H9 (cell line): ENCODE measurements at regions not wholly inside any gene's neighbourhood (a gene's known extent, or its start where the extent isn't known, plus 50 kb on each side); places are given as distances from the start of the nearest gene placed in this dataset.

Experiments
- DNase-seq: peaks from one replicate; pipeline ENCODE4 v3.0.0-alpha.2; 2017
- H2AFZ ChIP-seq: one replicate; pipeline ENCODE4 v1.6.1; 2013; ENCODE audit warnings: mild to moderate bottlenecking, low read length, control low read depth, moderate library complexity
- H2AK5ac ChIP-seq: 2 replicates; pipeline ENCODE4 v1.6.1; 2013; ENCODE audit warnings: low read length, control low read depth, mixed read lengths; ENCODE audit not compliant: insufficient read length
- H2BK120ac ChIP-seq: one replicate; pipeline ENCODE4 v1.6.1; 2013; ENCODE audit warnings: low read depth, mild to moderate bottlenecking, low read length, control low read depth, inconsistent platforms; ENCODE audit not compliant: poor library complexity, severe bottlenecking
- H2BK12ac ChIP-seq: 2 replicates; pipeline ENCODE4 v1.6.1; 2013; ENCODE audit warnings: low read length, control low read depth, mixed read lengths, low read depth; ENCODE audit not compliant: insufficient read length
- H2BK15ac ChIP-seq: 2 replicates; pipeline ENCODE4 v1.6.1; 2013; ENCODE audit warnings: low read depth, low read length, control low read depth
- H2BK20ac ChIP-seq: one replicate; pipeline ENCODE4 v1.6.1; 2013; ENCODE audit warnings: low read depth, mild to moderate bottlenecking, low read length, control low read depth, inconsistent platforms; ENCODE audit not compliant: poor library complexity, severe bottlenecking
- H2BK5ac ChIP-seq: 2 replicates; pipeline ENCODE4 v1.6.1; 2013; ENCODE audit warnings: low read length, control low read depth, mixed read lengths; ENCODE audit not compliant: insufficient read length
- H3K14ac ChIP-seq: 2 replicates; pipeline ENCODE4 v1.6.1; 2013; ENCODE audit warnings: low read length, control low read depth; ENCODE audit not compliant: insufficient read depth
- H3K18ac ChIP-seq: 2 replicates; pipeline ENCODE4 v1.6.1; 2013; ENCODE audit warnings: low read depth, mild to moderate bottlenecking, mixed read lengths, low read length, control low read depth; ENCODE audit not compliant: insufficient read length
- H3K23ac ChIP-seq: 2 replicates; pipeline ENCODE4 v1.6.1; 2013; ENCODE audit warnings: low read length, control low read depth, mixed read lengths, low read depth; ENCODE audit not compliant: insufficient read length
- H3K23me2 ChIP-seq: 2 replicates; pipeline ENCODE4 v1.6.1; 2013; ENCODE audit warnings: low read depth, mild to moderate bottlenecking, mixed read lengths, low read length, control low read depth; ENCODE audit not compliant: insufficient read length, poor library complexity, severe bottlenecking
- H3K27ac ChIP-seq: 2 replicates; pipeline ENCODE4 v1.5.1; 2013; ENCODE audit warnings: low read length, control low read depth, mixed read lengths, low read depth; ENCODE audit not compliant: insufficient read length
- H3K27me3 ChIP-seq: 2 replicates; pipeline ENCODE4 v1.6.1; 2013; ENCODE audit warnings: low read length, control low read depth, inconsistent platforms; ENCODE audit not compliant: insufficient read depth
- H3K4ac ChIP-seq: 2 replicates; pipeline ENCODE4 v1.6.1; 2013; ENCODE audit warnings: low read depth, mild to moderate bottlenecking, control low read depth, inconsistent platforms, low read length, moderate library complexity
- H3K4me1 ChIP-seq: 2 replicates; pipeline ENCODE4 v1.6.1; 2013; ENCODE audit warnings: low read length, control low read depth, inconsistent platforms; ENCODE audit not compliant: insufficient read depth
- H3K4me2 ChIP-seq: 2 replicates; pipeline ENCODE4 v1.6.1; 2013; ENCODE audit warnings: low read length, control low read depth, mixed read lengths; ENCODE audit not compliant: insufficient read length, insufficient read depth
- H3K56ac ChIP-seq: 2 replicates; pipeline ENCODE4 v1.6.1; 2013; ENCODE audit warnings: low read depth, mild to moderate bottlenecking, mixed read lengths, low read length, control low read depth; ENCODE audit not compliant: insufficient read length
- H3K79me1 ChIP-seq: 2 replicates; pipeline ENCODE4 v1.6.1; 2013; ENCODE audit warnings: low read depth, mild to moderate bottlenecking, moderate library complexity, low read length, control low read depth, inconsistent platforms; ENCODE audit not compliant: insufficient read depth, poor library complexity, severe bottlenecking
- H3K79me2 ChIP-seq: 2 replicates; pipeline ENCODE4 v1.6.1; 2013; ENCODE audit warnings: low read length, control low read depth, inconsistent platforms; ENCODE audit not compliant: insufficient read depth
- H3K9ac ChIP-seq: 2 replicates; pipeline ENCODE4 v1.6.1; 2013; ENCODE audit warnings: low read length, control low read depth, mixed read lengths; ENCODE audit not compliant: insufficient read length; ENCODE audit errors: extremely low read depth
- H3K9me3 ChIP-seq: one replicate; pipeline ENCODE4 v1.6.1; 2013; ENCODE audit warnings: low read depth, low read length, inconsistent platforms; ENCODE audit not compliant: control insufficient read depth
- H3T11ph ChIP-seq: one replicate; pipeline ENCODE4 v1.6.1; 2013; ENCODE audit warnings: mild to moderate bottlenecking, low read length, control low read depth, inconsistent platforms
- H4K20me1 ChIP-seq: one replicate; pipeline ENCODE4 v1.6.1; 2013; ENCODE audit not compliant: control insufficient read depth, insufficient read length, insufficient read depth
- H4K5ac ChIP-seq: 2 replicates; pipeline ENCODE4 v1.6.1; 2013; ENCODE audit warnings: low read depth, mild to moderate bottlenecking, mixed read lengths, low read length, control low read depth; ENCODE audit not compliant: insufficient read length
- H4K8ac ChIP-seq: replicated peaks from 2 replicates; pipeline ENCODE4 v1.6.1; 2013; ENCODE audit warnings: low read length, control low read depth, mixed read lengths, low read depth; ENCODE audit not compliant: insufficient read length
- H4K91ac ChIP-seq: 2 replicates; pipeline ENCODE4 v1.6.1; 2013; ENCODE audit warnings: low read depth, mild to moderate bottlenecking, moderate library complexity, mixed read lengths, low read length, control low read depth; ENCODE audit not compliant: insufficient read length
- H3K27ac Mint-ChIP-seq, 3 experiments: 2 replicates in 2 of 3; 3 replicates in 1 of 3; pipeline ENCODE4 v1.8.0; 2020 to 2021; ENCODE audit warnings: mixed read lengths in 3 of 3, mild to moderate bottlenecking in 1 of 3, moderate library complexity in 1 of 3
- H3K27me3 Mint-ChIP-seq: 2 replicates; pipeline ENCODE4 v1.8.0; 2021; ENCODE audit warnings: low read depth, mild to moderate bottlenecking, moderate library complexity, mixed read lengths
- H3K36me3 Mint-ChIP-seq, 3 experiments: 2 replicates in 2 of 3; 3 replicates in 1 of 3; pipeline ENCODE4 v1.8.0; 2020 to 2021; ENCODE audit warnings: low read depth in 3 of 3, mixed read lengths in 3 of 3; ENCODE audit not compliant: insufficient read depth in 1 of 3
- H3K4me1 Mint-ChIP-seq, 2 experiments: 2 replicates each; pipeline ENCODE4 v1.8.0; 2020; ENCODE audit warnings: mixed read lengths in 2 of 2
- H3K4me3 Mint-ChIP-seq, 2 experiments: 2 replicates in 1 of 2; 3 replicates in 1 of 2; pipeline ENCODE4 v1.8.0; 2020 to 2021; ENCODE audit warnings: mild to moderate bottlenecking in 2 of 2, mixed read lengths in 2 of 2, moderate library complexity in 1 of 2
- H3K9me3 Mint-ChIP-seq, 2 experiments: 2 replicates in 1 of 2; 3 replicates in 1 of 2; pipeline ENCODE4 v1.8.0; 2020; ENCODE audit warnings: mild to moderate bottlenecking in 2 of 2, mixed read lengths in 2 of 2, moderate library complexity in 1 of 2
- WGBS: extraction: QIAGEN DNeasy Blood & Tissue Kit; methylation state at CpG from one replicate; pipeline ENCODE4 v1.1.7; 2013; ENCODE audit warnings: missing lambda C conversion rate, low lambda C conversion rate, mixed read lengths; ENCODE audit not compliant: insufficient read length; ENCODE audit errors: extremely low coverage; 5-methylcytosine and 5-hydroxymethylcytosine counted together
- TF ChIP-seq, protein P1 (sequence below): fragments of 200-600 bp; sonication (generic); conservative IDR thresholded peaks from 3 replicates; pipeline ENCODE4 v1.8.0; 2021; ENCODE audit warnings: antibody characterized with exemption, mild to moderate bottlenecking

- H2BK5ac ChIP-seq = no peak overlapping the region
- H3K4me1 ChIP-seq = peaks cover 4% of the 10 kb centered on the region
- Mint-ChIP-seq H3K4me3 (no peak overlapping the region), H3K27ac (no peak overlapping the region), H3K4me1 (peaks cover 13 to 20% of the 10 kb centered on the region in 2 experiments), H3K27me3 (no peaks in the 10 kb centered on the region; the same call in 1 of the 2 replicates), H3K9me3 (peaks cover 12 to 14% of the 10 kb centered on the region in 2 experiments), H3K36me3 (peaks cover 5 to 12% (median 8%) of the 10 kb centered on the region in 3 experiments)
- H3K23me2 ChIP-seq = no peaks in the 10 kb centered on the region
- H2BK15ac ChIP-seq = no peak overlapping the region
- H3K18ac ChIP-seq = no peak overlapping the region
- H3K9ac ChIP-seq = no peak overlapping the region
- H3K4me2 ChIP-seq = no peak overlapping the region
- no peak overlapping the region for H2BK20ac ChIP-seq
- H2BK120ac ChIP-seq = no peak overlapping the region
- no peak overlapping the region for H2BK12ac ChIP-seq
- no peaks in the 10 kb centered on the region for H3K79me2 ChIP-seq
- H3K27me3 ChIP-seq = no peaks in the 10 kb centered on the region
- H4K91ac ChIP-seq = no peak overlapping the region
- H3K14ac ChIP-seq = no peak overlapping the region
- DNase-seq = no peak
- H3K79me1 ChIP-seq = no peaks in the 10 kb centered on the region
- WGBS = no CpG with 5 or more reads among the region's 6 CpGs
- H3K23ac ChIP-seq = no peak overlapping the region
- no peak overlapping the region for H4K8ac ChIP-seq
- no peak overlapping the region for H3K56ac ChIP-seq
- no peak overlapping the region for H4K5ac ChIP-seq
- no peak overlapping the region for H3K4ac ChIP-seq
- H2AFZ ChIP-seq = no peak overlapping the region
- no peak overlapping the region for H3K27ac ChIP-seq
- TF ChIP-seq, protein P1, sequence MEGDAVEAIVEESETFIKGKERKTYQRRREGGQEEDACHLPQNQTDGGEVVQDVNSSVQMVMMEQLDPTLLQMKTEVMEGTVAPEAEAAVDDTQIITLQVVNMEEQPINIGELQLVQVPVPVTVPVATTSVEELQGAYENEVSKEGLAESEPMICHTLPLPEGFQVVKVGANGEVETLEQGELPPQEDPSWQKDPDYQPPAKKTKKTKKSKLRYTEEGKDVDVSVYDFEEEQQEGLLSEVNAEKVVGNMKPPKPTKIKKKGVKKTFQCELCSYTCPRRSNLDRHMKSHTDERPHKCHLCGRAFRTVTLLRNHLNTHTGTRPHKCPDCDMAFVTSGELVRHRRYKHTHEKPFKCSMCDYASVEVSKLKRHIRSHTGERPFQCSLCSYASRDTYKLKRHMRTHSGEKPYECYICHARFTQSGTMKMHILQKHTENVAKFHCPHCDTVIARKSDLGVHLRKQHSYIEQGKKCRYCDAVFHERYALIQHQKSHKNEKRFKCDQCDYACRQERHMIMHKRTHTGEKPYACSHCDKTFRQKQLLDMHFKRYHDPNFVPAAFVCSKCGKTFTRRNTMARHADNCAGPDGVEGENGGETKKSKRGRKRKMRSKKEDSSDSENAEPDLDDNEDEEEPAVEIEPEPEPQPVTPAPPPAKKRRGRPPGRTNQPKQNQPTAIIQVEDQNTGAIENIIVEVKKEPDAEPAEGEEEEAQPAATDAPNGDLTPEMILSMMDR = no peak
- no peak overlapping the region for H2AK5ac ChIP-seq
- H3K9me3 ChIP-seq = no peaks in the 10 kb centered on the region
- H4K20me1 ChIP-seq = no peaks in the 10 kb centered on the region
- H3T11ph ChIP-seq = no peak overlapping the region
These were observed 72.9 kb upstream of the HK2 start for GRCh38 chr2:74760875-74761630.
